GM12801 (cell line): ENCODE measurements at regions not wholly inside any gene's neighbourhood (a gene's known extent, or its start where the extent isn't known, plus 50 kb on each side); places are given as distances from the start of the nearest gene placed in this dataset.

Experiments used
- TF ChIP-seq, protein P1 (sequence below): IDR thresholded peaks from one replicate; pipeline ENCODE4 v1.5.1; 2011; ENCODE audit warnings: control low read depth; ENCODE audit not compliant: insufficient read length; ENCODE audit errors: extremely low read depth

DNA sequence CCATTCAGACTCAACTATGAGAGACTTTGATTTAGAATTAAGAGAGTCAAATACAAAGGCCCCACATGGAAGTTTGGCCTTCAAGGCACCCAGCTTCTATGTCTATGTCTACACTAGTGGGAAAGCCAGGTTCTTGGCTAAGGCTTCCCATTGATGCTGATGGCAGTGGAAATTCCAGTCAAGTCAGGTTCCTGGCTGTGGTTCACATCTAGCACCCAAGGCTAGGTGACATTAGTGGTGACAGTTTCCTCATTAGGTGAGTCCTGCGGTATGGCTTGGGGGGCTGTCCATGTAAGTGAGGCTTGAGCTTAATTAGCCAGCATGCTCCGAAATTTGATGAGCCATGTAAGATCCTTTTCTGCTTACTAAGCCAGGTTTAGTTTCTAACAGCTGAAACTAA, 460.9 kb downstream of the RMST start:
- TF ChIP-seq, protein P1, sequence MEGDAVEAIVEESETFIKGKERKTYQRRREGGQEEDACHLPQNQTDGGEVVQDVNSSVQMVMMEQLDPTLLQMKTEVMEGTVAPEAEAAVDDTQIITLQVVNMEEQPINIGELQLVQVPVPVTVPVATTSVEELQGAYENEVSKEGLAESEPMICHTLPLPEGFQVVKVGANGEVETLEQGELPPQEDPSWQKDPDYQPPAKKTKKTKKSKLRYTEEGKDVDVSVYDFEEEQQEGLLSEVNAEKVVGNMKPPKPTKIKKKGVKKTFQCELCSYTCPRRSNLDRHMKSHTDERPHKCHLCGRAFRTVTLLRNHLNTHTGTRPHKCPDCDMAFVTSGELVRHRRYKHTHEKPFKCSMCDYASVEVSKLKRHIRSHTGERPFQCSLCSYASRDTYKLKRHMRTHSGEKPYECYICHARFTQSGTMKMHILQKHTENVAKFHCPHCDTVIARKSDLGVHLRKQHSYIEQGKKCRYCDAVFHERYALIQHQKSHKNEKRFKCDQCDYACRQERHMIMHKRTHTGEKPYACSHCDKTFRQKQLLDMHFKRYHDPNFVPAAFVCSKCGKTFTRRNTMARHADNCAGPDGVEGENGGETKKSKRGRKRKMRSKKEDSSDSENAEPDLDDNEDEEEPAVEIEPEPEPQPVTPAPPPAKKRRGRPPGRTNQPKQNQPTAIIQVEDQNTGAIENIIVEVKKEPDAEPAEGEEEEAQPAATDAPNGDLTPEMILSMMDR = no peak

DNA sequence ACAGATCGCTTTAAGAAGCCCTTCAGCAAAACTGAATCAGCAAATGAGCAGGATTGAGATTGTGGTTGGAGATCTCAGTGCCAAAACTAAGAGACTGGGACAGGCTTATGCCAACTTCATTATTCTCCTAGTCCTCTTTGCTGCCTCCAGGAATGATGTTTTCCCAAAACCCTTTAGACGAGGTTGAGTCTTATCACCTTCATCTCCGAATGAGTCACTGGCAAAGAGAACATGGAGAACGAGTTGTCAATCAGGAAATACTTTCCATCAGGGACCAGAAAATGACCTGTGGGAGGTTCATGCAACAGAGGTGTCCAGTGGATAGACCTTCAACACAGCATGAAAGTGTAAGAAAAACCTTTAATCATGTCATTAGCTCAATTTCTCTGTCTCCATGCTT, 461.5 kb downstream of the RMST start:
- TF ChIP-seq, protein P1 = no peak

DNA sequence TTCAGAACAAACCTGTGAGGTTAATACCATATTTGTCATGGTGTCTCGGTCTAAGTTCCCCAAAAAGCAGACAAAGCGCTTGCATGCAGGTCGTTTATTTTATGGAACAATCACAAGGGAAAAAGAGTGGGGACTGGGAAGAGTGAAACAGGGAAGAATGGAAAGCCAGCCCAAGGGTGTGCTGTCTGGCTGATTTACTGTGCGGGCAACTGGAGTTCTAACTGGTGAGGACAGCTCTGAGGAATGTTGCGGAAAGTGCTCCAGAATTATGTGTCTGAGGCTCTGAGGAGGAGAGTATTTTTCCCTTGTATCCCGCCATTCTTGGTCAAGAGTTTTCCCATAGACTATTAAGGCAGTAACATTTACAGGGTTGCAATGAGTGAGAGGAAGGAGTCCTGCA, 465.4 kb downstream of the RMST start:
- TF ChIP-seq, protein P1 = no peak

DNA sequence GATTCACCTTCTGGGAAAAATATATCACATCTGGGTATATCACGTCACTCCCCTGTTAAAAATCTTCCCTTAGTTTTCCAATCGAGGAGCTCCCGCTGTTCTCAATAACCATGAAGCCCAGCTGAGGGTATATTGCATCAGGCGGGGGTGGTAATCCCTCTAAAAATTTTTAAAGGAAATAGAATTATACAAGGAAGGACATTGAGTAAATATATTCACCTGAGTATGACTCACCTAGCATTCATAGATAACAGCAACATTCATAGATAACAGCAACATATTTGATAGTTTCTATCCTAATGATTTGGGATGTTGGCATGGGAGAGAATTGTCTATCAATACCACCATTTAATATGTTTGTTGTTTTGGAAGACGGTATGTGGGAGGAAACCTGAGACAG, 473.6 kb downstream of the RMST start:
- TF ChIP-seq, protein P1 = no peak

DNA sequence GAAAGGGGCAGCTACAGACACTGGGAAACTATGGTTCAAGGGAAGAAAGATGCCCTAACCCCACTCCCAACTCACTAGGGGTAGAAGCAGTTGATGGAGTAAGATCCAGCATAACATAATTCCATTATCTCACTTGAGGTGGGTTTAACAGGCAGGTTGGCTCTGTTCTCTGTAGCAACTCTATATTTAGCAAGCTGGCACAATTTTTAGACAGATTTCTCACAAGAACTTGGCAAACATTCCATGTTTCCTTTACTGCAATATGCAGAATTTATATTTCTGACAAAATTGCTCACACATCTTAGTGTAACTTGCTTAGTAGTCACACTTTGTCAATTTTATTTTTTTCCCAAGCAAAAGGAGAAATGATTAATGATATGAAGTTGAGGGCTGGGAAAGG, 475.4 kb downstream of the RMST start:
- TF ChIP-seq, protein P1 = no peak

DNA sequence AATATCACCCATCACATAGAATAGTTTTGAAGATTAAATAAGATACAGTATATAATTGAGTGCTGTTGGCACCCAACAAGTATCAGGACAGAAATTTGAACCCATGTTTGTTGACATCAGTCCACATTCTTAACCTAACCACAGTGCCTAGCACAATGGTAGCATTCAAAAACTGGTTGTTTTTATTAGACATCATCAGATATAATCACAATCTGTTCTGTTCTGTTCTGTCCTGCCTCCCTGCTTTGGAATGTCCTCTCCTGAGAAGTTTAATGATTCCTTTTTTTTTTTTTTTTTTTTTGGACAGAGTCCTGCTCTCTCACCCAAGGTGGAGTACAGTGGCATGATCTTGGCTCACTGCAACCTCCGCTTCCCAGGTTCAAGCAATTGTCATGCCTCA, 476.6 kb downstream of the RMST start:
- TF ChIP-seq, protein P1 = no peak

DNA sequence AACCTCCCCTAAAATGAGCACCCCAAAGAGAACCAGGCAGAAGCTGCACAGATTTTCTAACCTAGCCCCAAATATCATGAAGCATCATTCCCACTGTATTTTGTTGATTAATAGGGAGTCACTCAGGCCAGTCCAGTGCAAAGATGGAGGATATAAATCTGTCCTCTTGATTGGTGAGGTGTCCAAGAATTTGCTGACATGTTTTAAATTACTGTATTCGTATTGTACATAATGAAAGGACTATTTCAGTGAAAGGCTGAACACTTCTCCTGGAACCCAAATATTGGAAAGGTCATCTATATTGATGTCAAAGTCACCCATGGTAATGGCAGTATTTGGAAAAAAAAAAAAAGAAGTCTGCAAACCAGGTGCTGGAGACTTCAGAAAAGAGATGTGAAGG, 477.5 kb downstream of the RMST start:
- TF ChIP-seq, protein P1 = no peak

DNA sequence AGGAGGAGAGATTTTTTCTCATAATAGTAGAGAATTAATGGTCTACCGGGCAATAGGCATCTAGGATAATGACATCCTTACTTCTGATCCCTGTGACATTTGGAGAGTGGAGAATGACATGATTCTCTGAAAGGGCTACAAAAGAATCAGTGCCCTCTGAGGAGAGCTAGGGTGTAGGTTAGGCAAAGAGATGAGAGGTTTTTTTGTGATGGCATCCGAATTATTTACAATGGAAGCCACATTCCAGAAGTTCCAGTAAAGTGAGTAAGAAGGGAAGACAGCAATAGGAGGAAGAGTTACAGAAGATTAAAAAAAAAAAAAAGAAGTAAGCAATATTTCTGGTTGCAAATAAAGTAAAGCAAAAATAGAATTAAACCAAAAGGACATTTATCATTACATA, 478.0 kb downstream of the RMST start:
- TF ChIP-seq, protein P1 = no peak
